GM12878 (cell line): ENCODE measurements at regions not wholly inside any gene's neighbourhood (a gene's known extent, or its start where the extent isn't known, plus 50 kb on each side); places are given as distances from the start of the nearest gene placed in this dataset.

ENCODE experiments used
- POLR2A ChIP-seq: IDR thresholded peaks from 2 replicates; pipeline ENCODE4 v1.6.1; 2011; ENCODE audit warnings: low read depth, mild to moderate bottlenecking, low read length
- POLR2AphosphoS2 ChIP-seq: IDR thresholded peaks from 2 replicates; pipeline ENCODE4 v1.6.1; 2011; ENCODE audit warnings: low read depth, mild to moderate bottlenecking, low read length, improper control_type of control experiment, moderate library complexity

DNA sequence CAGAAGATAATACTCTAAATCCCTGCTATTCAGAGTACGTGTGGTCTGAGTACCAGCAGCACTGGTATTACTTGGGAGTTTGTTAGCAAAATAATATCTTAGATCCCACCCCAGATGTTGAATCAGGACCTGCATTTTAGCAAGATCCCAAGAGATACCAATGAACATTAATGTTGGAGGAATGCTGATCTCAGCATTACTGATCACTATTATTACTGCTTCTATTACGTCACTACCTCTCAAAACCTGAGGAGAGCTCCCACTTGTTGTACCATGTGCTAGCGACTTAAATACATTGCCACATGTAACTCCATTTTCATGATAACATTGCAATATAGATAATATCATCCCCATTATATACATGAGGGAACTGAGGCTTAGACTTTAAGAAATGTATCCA is 185.2 kb downstream of the SPRY1 start:
- no peak for TF ChIP-seq POLR2A
- TF ChIP-seq POLR2AphosphoS2: no peak
